Common myeloid progenitor, CD34-positive (primary cell): ENCODE measurements at regions not wholly inside any gene's neighbourhood (a gene's known extent, or its start where the extent isn't known, plus 50 kb on each side); places are given as distances from the start of the nearest gene placed in this dataset.

Source experiments
- CTCF ChIA-PET: fragments of 350-600 bp; sonication (Branson Sonifier 250); formaldehyde crosslinking; loops from one replicate; lab custom pipeline; 2021; ENCODE audit warnings: antibody characterized with exemption; lab: Charles Lee
- POLR2A ChIA-PET: fragments of 350-600 bp; sonication (Branson Sonifier 250); formaldehyde crosslinking; loops from one replicate; lab custom pipeline; 2021; ENCODE audit warnings: antibody characterized with exemption; lab: Charles Lee
- DNase-seq, 3 donors: peaks; one replicate each; pipeline versions ENCODE4 v3.0.0 to v3.0.0-alpha.2; 2013
- H3K27ac ChIP-seq, 2 experiments: 1 replicate in 1 of 2; 2 replicates in 1 of 2; pipeline ENCODE4 v1.7.0; 2013; ENCODE audit warnings: inconsistent platforms in 2 of 2, low read length in 2 of 2, mild to moderate bottlenecking in 2 of 2, low read depth in 1 of 2, moderate library complexity in 1 of 2; ENCODE audit not compliant: severe bottlenecking in 2 of 2, insufficient read depth in 1 of 2, poor library complexity in 1 of 2
- H3K27me3 ChIP-seq, 5 experiments: replicated peaks in 2 of 5; 1 replicate in 3 of 5; 2 replicates in 2 of 5; pipeline versions ENCODE4 v1.6.1 to v1.7.0; 2013; ENCODE audit warnings: low read length in 4 of 5, mild to moderate bottlenecking in 2 of 5, moderate library complexity in 2 of 5, inconsistent platforms in 1 of 5; ENCODE audit not compliant: insufficient read depth in 5 of 5, control insufficient read depth in 4 of 5
- H3K36me3 ChIP-seq, 4 experiments: 1 replicate in 2 of 4; 2 replicates in 2 of 4; pipeline versions ENCODE4 v1.6.1 to v1.7.0; 2013; ENCODE audit warnings: low read length in 3 of 4, control low read depth in 1 of 4, mild to moderate bottlenecking in 1 of 4; ENCODE audit not compliant: control insufficient read depth in 4 of 4, insufficient read depth in 4 of 4
- H3K4me1 ChIP-seq, 4 experiments: 1 replicate in 3 of 4; 2 replicates in 1 of 4; pipeline versions ENCODE4 v1.6.1 to v1.7.1; 2013; ENCODE audit warnings: low read length in 3 of 4, mild to moderate bottlenecking in 3 of 4, control low read depth in 1 of 4, inconsistent platforms in 1 of 4, moderate library complexity in 1 of 4; ENCODE audit not compliant: control insufficient read depth in 4 of 4, insufficient read depth in 4 of 4; ENCODE audit errors: control extremely low read depth in 1 of 4
- H3K4me3 ChIP-seq, 7 experiments: 1 replicate in 4 of 7; 2 replicates in 3 of 7; pipeline versions ENCODE4 v1.5.1 to v1.7.0; 2013; ENCODE audit warnings: mild to moderate bottlenecking in 7 of 7, low read length in 6 of 7, moderate library complexity in 6 of 7, inconsistent platforms in 2 of 7, low read depth in 2 of 7, control low read depth in 1 of 7; ENCODE audit not compliant: insufficient read depth in 4 of 7, control insufficient read depth in 1 of 7; ENCODE audit errors: extremely low read depth in 1 of 7
- H3K9me3 ChIP-seq, 5 experiments: 1 replicate in 4 of 5; 2 replicates in 1 of 5; pipeline versions ENCODE4 v1.6.1 to v1.7.1; 2013; ENCODE audit warnings: low read length in 4 of 5, mild to moderate bottlenecking in 2 of 5, inconsistent platforms in 1 of 5, low read depth in 1 of 5, moderate library complexity in 1 of 5; ENCODE audit not compliant: control insufficient read depth in 4 of 5, insufficient read depth in 2 of 5; ENCODE audit errors: control extremely low read depth in 1 of 5
- WGBS: methylation state at CpG from one replicate; pipeline ENCODE4 v1.1.5; 2013; ENCODE audit not compliant: insufficient coverage; 5-methylcytosine and 5-hydroxymethylcytosine counted together

- ChIA-PET CTCF (no interaction called here), POLR2A (no interaction called here)
- Histone ChIP-seq H3K27ac (no peak overlapping the region), H3K36me3 (no peaks in the 10 kb centered on the region), H3K4me1 (peaks cover 0 to 5% (median 0%) of the 10 kb centered on the region in 4 experiments), H3K4me3 (no peak overlapping the region), H3K9me3 (no peaks in the 10 kb centered on the region), H3K27me3 (no peaks in the 10 kb centered on the region)
- no peak for DNase-seq
- 75% methylated on average over 2 of the region's 2 CpGs for WGBS
These were observed 270.2 kb upstream of the SLC35B3 start for GRCh38 chr6:8705435-8706020.

- Histone ChIP-seq H3K9me3 (no peaks in the 10 kb centered on the region), H3K4me1 (peaks cover 0 to under 1% (median 0%) of the 10 kb centered on the region in 4 experiments), H3K27ac (no peak overlapping the region), H3K27me3 (no peaks in the 10 kb centered on the region), H3K4me3 (no peak overlapping the region), H3K36me3 (no peaks in the 10 kb centered on the region)
- no CpG with 5 or more reads among the region's 1 CpG for WGBS
- DNase-seq = no peak
- ChIA-PET CTCF (interaction anchor here (1.2 kb wide), 1 partner anchor 9 kb away, joined by 3 read pairs; no protein-coding TSS in a partner anchor), POLR2A (no interaction called here)
These were observed 267.7 kb upstream of the SLC35B3 start for GRCh38 chr6:8703059-8703458.

GRCh38 chr6:8688821-8689220, 253.5 kb upstream of the SLC35B3 start:
- Histone ChIP-seq H3K4me1 (no peaks in the 10 kb centered on the region), H3K27me3 (no peaks in the 10 kb centered on the region), H3K27ac (no peak overlapping the region), H3K9me3 (peaks cover 0 to 12% (median 6%) of the 10 kb centered on the region in 5 experiments), H3K4me3 (no peak overlapping the region), H3K36me3 (no peaks in the 10 kb centered on the region)
- POLR2A ChIA-PET = no interaction called here
- no CpG with 5 or more reads among the region's 1 CpG for WGBS
- CTCF ChIA-PET = no interaction called here
- no peak for DNase-seq

GRCh38 chr6:8686077-8686476, 250.7 kb upstream of the SLC35B3 start:
- ChIA-PET CTCF (no interaction called here), POLR2A (no interaction called here)
- 98% methylated on average over 3 of the region's 3 CpGs for WGBS
- Histone ChIP-seq H3K4me1 (no peaks in the 10 kb centered on the region), H3K9me3 (no peaks in the 10 kb centered on the region), H3K27me3 (no peaks in the 10 kb centered on the region), H3K27ac (no peak overlapping the region), H3K4me3 (no peak overlapping the region), H3K36me3 (no peaks in the 10 kb centered on the region)
- no peak for DNase-seq

- Histone ChIP-seq H3K36me3 (no peaks in the 10 kb centered on the region), H3K27me3 (no peaks in the 10 kb centered on the region), H3K4me1 (no peaks in the 10 kb centered on the region), H3K27ac (no peak overlapping the region), H3K4me3 (no peak overlapping the region), H3K9me3 (no peaks in the 10 kb centered on the region)
- CTCF ChIA-PET = no interaction called here
- no peak for DNase-seq
- POLR2A ChIA-PET = no interaction called here
- no CpG with 5 or more reads among the region's 1 CpG for WGBS
These were observed 247.9 kb upstream of the SLC35B3 start for GRCh38 chr6:8683204-8683603.

GRCh38 chr6:8679823-8680222, 244.5 kb upstream of the SLC35B3 start:
- ChIA-PET CTCF (no interaction called here), POLR2A (no interaction called here)
- no peak overlapping the region for H3K4me3 ChIP-seq
- H3K27me3 ChIP-seq = no peaks in the 10 kb centered on the region
- no peaks in the 10 kb centered on the region for H3K4me1 ChIP-seq
- no CpG with 5 or more reads among the region's 2 CpGs for WGBS
- no peak overlapping the region for H3K27ac ChIP-seq
- no peak for DNase-seq
- H3K36me3 ChIP-seq = no peaks in the 10 kb centered on the region
- H3K9me3 ChIP-seq = peaks cover 0 to 3% (median 0%) of the 10 kb centered on the region in 5 experiments

- no peak for DNase-seq
- CTCF ChIA-PET = no interaction called here
- H3K9me3 ChIP-seq = peaks cover 0 to 3% (median 0%) of the 10 kb centered on the region in 5 experiments
- POLR2A ChIA-PET = no interaction called here
- H3K4me3 ChIP-seq = no peak overlapping the region
- no peaks in the 10 kb centered on the region for H3K27me3 ChIP-seq
- no peak overlapping the region for H3K27ac ChIP-seq
- H3K4me1 ChIP-seq = no peaks in the 10 kb centered on the region
- WGBS = 100% methylated on average over 4 of the region's 5 CpGs
- no peaks in the 10 kb centered on the region for H3K36me3 ChIP-seq
These were observed 243.1 kb upstream of the SLC35B3 start for GRCh38 chr6:8678466-8678865.
